OCI-LY3 (cell line): ENCODE measurements at regions not wholly inside any gene's neighbourhood (a gene's known extent, or its start where the extent isn't known, plus 50 kb on each side); places are given as distances from the start of the nearest gene placed in this dataset.

ENCODE experiments used
- EZH2phosphoT487 ChIP-seq: fragments of 200-600 bp; shearing (Covaris generic); IDR thresholded peaks from 2 replicates; pipeline ENCODE4 v1.6.1; 2018; ENCODE audit warnings: antibody characterized with exemption, mixed run types, low read depth
- TF ChIP-seq, protein P1 (sequence below): fragments of 200-600, 300-600 bp; sonication (generic); IDR thresholded peaks from 2 replicates; pipeline ENCODE4 v1.5.1; 2014; ENCODE audit warnings: antibody characterized with exemption, low read length, low read depth

DNA sequence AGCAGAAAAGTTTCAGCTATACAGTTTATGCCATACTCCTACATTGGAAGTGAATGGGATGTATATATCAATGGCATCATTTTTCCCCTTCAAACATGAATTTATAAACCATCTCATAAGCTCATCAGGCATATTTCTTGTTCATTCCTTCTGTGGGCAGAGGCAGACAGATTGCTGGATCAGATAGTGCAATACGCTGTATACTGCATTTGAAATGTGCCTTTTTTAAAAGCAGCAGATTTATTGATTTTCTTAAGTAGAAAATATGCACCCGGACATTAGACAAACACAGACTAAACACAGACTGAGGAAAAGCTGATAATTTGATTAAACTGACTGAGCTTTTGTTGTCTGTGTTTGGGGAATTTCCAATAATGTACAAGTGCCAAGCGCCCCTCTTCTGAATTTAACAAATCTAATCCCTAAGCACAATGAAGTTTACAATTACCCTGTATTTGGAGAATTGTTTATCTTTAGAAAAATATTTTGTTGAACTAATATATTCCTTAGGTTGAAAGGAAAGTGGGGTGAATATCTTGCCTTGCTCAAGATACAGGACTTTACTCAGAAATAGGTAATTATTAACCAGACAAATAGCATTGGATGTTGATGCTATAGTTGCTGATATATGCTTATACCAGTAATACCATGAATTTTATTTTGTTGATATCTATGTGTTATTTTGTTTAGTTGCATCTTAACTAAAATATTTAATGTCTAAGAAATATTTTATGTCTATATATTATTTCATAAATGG lies 566.6 kb upstream of the MEF2C start:
- TF ChIP-seq, protein P1, sequence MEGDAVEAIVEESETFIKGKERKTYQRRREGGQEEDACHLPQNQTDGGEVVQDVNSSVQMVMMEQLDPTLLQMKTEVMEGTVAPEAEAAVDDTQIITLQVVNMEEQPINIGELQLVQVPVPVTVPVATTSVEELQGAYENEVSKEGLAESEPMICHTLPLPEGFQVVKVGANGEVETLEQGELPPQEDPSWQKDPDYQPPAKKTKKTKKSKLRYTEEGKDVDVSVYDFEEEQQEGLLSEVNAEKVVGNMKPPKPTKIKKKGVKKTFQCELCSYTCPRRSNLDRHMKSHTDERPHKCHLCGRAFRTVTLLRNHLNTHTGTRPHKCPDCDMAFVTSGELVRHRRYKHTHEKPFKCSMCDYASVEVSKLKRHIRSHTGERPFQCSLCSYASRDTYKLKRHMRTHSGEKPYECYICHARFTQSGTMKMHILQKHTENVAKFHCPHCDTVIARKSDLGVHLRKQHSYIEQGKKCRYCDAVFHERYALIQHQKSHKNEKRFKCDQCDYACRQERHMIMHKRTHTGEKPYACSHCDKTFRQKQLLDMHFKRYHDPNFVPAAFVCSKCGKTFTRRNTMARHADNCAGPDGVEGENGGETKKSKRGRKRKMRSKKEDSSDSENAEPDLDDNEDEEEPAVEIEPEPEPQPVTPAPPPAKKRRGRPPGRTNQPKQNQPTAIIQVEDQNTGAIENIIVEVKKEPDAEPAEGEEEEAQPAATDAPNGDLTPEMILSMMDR = no peak
- TF ChIP-seq EZH2phosphoT487 = no peak
